Common myeloid progenitor, CD34-positive (primary cell): ENCODE measurements at regions not wholly inside any gene's neighbourhood (a gene's known extent, or its start where the extent isn't known, plus 50 kb on each side); places are given as distances from the start of the nearest gene placed in this dataset.

ENCODE experiments used
- CTCF ChIA-PET: fragments of 350-600 bp; sonication (Branson Sonifier 250); formaldehyde crosslinking; loops from one replicate; lab custom pipeline; 2021; ENCODE audit warnings: antibody characterized with exemption; lab: Charles Lee
- POLR2A ChIA-PET: fragments of 350-600 bp; sonication (Branson Sonifier 250); formaldehyde crosslinking; loops from one replicate; lab custom pipeline; 2021; ENCODE audit warnings: antibody characterized with exemption; lab: Charles Lee
- DNase-seq, 3 donors: peaks; one replicate each; pipeline versions ENCODE4 v3.0.0 to v3.0.0-alpha.2; 2013
- H3K27ac ChIP-seq, 2 experiments: 1 replicate in 1 of 2; 2 replicates in 1 of 2; pipeline ENCODE4 v1.7.0; 2013; ENCODE audit warnings: inconsistent platforms in 2 of 2, low read length in 2 of 2, mild to moderate bottlenecking in 2 of 2, low read depth in 1 of 2, moderate library complexity in 1 of 2; ENCODE audit not compliant: severe bottlenecking in 2 of 2, insufficient read depth in 1 of 2, poor library complexity in 1 of 2
- H3K27me3 ChIP-seq, 5 experiments: replicated peaks in 2 of 5; 1 replicate in 3 of 5; 2 replicates in 2 of 5; pipeline versions ENCODE4 v1.6.1 to v1.7.0; 2013; ENCODE audit warnings: low read length in 4 of 5, mild to moderate bottlenecking in 2 of 5, moderate library complexity in 2 of 5, inconsistent platforms in 1 of 5; ENCODE audit not compliant: insufficient read depth in 5 of 5, control insufficient read depth in 4 of 5
- H3K36me3 ChIP-seq, 4 experiments: 1 replicate in 2 of 4; 2 replicates in 2 of 4; pipeline versions ENCODE4 v1.6.1 to v1.7.0; 2013; ENCODE audit warnings: low read length in 3 of 4, control low read depth in 1 of 4, mild to moderate bottlenecking in 1 of 4; ENCODE audit not compliant: control insufficient read depth in 4 of 4, insufficient read depth in 4 of 4
- H3K4me1 ChIP-seq, 4 experiments: 1 replicate in 3 of 4; 2 replicates in 1 of 4; pipeline versions ENCODE4 v1.6.1 to v1.7.1; 2013; ENCODE audit warnings: low read length in 3 of 4, mild to moderate bottlenecking in 3 of 4, control low read depth in 1 of 4, inconsistent platforms in 1 of 4, moderate library complexity in 1 of 4; ENCODE audit not compliant: control insufficient read depth in 4 of 4, insufficient read depth in 4 of 4; ENCODE audit errors: control extremely low read depth in 1 of 4
- H3K4me3 ChIP-seq, 7 experiments: 1 replicate in 4 of 7; 2 replicates in 3 of 7; pipeline versions ENCODE4 v1.5.1 to v1.7.0; 2013; ENCODE audit warnings: mild to moderate bottlenecking in 7 of 7, low read length in 6 of 7, moderate library complexity in 6 of 7, inconsistent platforms in 2 of 7, low read depth in 2 of 7, control low read depth in 1 of 7; ENCODE audit not compliant: insufficient read depth in 4 of 7, control insufficient read depth in 1 of 7; ENCODE audit errors: extremely low read depth in 1 of 7
- H3K9me3 ChIP-seq, 5 experiments: 1 replicate in 4 of 5; 2 replicates in 1 of 5; pipeline versions ENCODE4 v1.6.1 to v1.7.1; 2013; ENCODE audit warnings: low read length in 4 of 5, mild to moderate bottlenecking in 2 of 5, inconsistent platforms in 1 of 5, low read depth in 1 of 5, moderate library complexity in 1 of 5; ENCODE audit not compliant: control insufficient read depth in 4 of 5, insufficient read depth in 2 of 5; ENCODE audit errors: control extremely low read depth in 1 of 5
- WGBS: methylation state at CpG from one replicate; pipeline ENCODE4 v1.1.5; 2013; ENCODE audit not compliant: insufficient coverage; 5-methylcytosine and 5-hydroxymethylcytosine counted together

DNA sequence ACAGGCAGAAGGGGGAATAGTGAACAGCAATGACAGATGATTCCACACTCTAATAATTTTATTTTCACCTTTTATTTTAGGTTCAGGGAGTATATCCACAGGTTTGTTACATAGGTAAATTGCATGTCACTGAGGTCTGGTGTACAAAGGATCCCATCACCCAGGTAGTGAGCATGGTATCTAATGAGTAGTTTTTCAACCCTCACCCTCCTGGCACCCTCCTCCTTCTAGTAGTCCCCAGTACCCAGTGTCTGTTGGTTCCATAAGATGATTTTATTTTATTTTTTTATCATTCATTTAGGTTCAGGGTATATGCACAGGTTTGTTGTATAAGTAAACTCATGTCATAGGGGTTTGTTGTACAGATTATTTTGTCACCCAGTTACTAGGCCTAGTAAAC lies 58.6 kb upstream of the UGT8 start:
- Histone ChIP-seq H3K4me3 (no peak overlapping the region), H3K27ac (no peak overlapping the region), H3K36me3 (no peaks in the 10 kb centered on the region), H3K9me3 (no peaks in the 10 kb centered on the region), H3K4me1 (no peaks in the 10 kb centered on the region), H3K27me3 (no peaks in the 10 kb centered on the region)
- CTCF ChIA-PET, result no interaction called here
- no peak for DNase-seq
- POLR2A ChIA-PET, result no interaction called here

- no peaks in the 10 kb centered on the region for H3K36me3 ChIP-seq
- DNase-seq, result no peak
- WGBS, result 93% methylated on average over 2 of the region's 2 CpGs
- POLR2A ChIA-PET, result no interaction called here
- H3K4me3 ChIP-seq, result no peak overlapping the region
- H3K27me3 ChIP-seq, result no peaks in the 10 kb centered on the region
- H3K9me3 ChIP-seq, result peaks cover 0 to 2% (median 0%) of the 10 kb centered on the region in 5 experiments
- CTCF ChIA-PET, result no interaction called here
- no peak overlapping the region for H3K27ac ChIP-seq
- no peaks in the 10 kb centered on the region for H3K4me1 ChIP-seq
These were observed 51.1 kb upstream of the UGT8 start for GRCh38 chr4:114547340-114548134.
